ENCODE measurements at regions not wholly inside any gene's neighbourhood (a gene's known extent, or its start where the extent isn't known, plus 50 kb on each side); places are given as distances from the start of the nearest gene placed in this dataset.

- Histone ChIP-seq H3K9me3 (ENCODE audit: low read length) (no peaks in the 10 kb centered on the region), H2AFZ (ENCODE audit: low read depth, low read length) (no peak overlapping the region), H3K4me3 (ENCODE audit: low read length) (no peak overlapping the region), H3K79me2 (replicated peaks; ENCODE audit: insufficient read depth, low read length) (no peaks in the 10 kb centered on the region), H3K9ac (ENCODE audit: low read length) (no peak overlapping the region), H3K36me3 (ENCODE audit: insufficient read depth, low read length) (no peaks in the 10 kb centered on the region), H4K20me1 (ENCODE audit: insufficient read depth) (no peaks in the 10 kb centered on the region), H3F3A (ENCODE audit: insufficient read depth, low read length, poor library complexity, severe bottlenecking) (no peaks in the 10 kb centered on the region), H3K27me3 (ENCODE audit: insufficient read depth, low read depth, low read length) (no peaks in the 10 kb centered on the region), H3K27ac (ENCODE audit: low read length) (no peak overlapping the region), H3K9me2 (ENCODE audit: insufficient read depth, low read length) (no peaks in the 10 kb centered on the region), H3K4me2 (ENCODE audit: low read length) (no peak overlapping the region)
- TF ChIP-seq REST (IDR thresholded peaks at IDR 0.05; ENCODE audit: borderline replicate concordance) = no peak
- TF ChIP-seq MXI1 (conservative IDR thresholded peaks at IDR 0.05; ENCODE audit: poor library complexity, severe bottlenecking) = no peak
- no peak for TF ChIP-seq TAF1 (IDR thresholded peaks at IDR 0.05; ENCODE audit: low read depth)
- TF ChIP-seq POLR2AphosphoS5 (IDR thresholded peaks at IDR 0.05) = no peak
- TF ChIP-seq RAD21 (conservative IDR thresholded peaks at IDR 0.05) = no peak
- no peak for TF ChIP-seq EP300 (conservative IDR thresholded peaks at IDR 0.05; ENCODE audit: poor library complexity, severe bottlenecking)
- TF ChIP-seq, protein P1, sequence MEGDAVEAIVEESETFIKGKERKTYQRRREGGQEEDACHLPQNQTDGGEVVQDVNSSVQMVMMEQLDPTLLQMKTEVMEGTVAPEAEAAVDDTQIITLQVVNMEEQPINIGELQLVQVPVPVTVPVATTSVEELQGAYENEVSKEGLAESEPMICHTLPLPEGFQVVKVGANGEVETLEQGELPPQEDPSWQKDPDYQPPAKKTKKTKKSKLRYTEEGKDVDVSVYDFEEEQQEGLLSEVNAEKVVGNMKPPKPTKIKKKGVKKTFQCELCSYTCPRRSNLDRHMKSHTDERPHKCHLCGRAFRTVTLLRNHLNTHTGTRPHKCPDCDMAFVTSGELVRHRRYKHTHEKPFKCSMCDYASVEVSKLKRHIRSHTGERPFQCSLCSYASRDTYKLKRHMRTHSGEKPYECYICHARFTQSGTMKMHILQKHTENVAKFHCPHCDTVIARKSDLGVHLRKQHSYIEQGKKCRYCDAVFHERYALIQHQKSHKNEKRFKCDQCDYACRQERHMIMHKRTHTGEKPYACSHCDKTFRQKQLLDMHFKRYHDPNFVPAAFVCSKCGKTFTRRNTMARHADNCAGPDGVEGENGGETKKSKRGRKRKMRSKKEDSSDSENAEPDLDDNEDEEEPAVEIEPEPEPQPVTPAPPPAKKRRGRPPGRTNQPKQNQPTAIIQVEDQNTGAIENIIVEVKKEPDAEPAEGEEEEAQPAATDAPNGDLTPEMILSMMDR (IDR thresholded peaks at IDR 0.05; ENCODE audit: poor library complexity, severe bottlenecking) = no peak
- no peak for TF ChIP-seq EZH2 (IDR thresholded peaks at IDR 0.05; ENCODE audit: borderline replicate concordance, insufficient read depth, low read length, poor library complexity, severe bottlenecking)
- TF ChIP-seq SMC3 (conservative IDR thresholded peaks at IDR 0.05; ENCODE audit: poor library complexity) = no peak
Observed at GRCh38 chr9:106019039-106019680, 324.8 kb downstream of the TMEM38B start.

DNA sequence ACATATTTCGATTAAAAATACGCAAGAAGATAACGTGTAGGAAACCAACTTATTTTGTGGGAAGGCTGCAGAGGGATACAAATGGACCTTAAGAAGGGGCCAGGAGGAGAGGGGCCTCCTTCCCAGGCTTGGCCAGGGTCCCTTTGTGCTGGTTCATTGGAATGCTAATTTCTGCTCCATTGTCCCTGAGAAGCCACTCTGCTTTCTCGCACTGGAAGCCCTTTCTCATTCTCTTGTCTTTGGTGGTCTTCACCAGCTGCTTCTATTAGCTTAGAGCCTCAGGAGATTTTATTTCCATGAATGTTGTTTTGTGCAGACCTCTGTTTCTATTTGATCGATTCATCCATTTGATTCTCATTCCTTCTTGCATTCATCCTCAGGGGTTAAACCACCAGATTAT lies 325.4 kb downstream of the TMEM38B start:
- Histone ChIP-seq H3K27ac (ENCODE audit: low read length) (no peak overlapping the region), H3F3A (ENCODE audit: insufficient read depth, low read length, poor library complexity, severe bottlenecking) (no peaks in the 10 kb centered on the region), H3K36me3 (ENCODE audit: insufficient read depth, low read length) (no peaks in the 10 kb centered on the region), H3K27me3 (ENCODE audit: insufficient read depth, low read depth, low read length) (no peaks in the 10 kb centered on the region), H4K20me1 (ENCODE audit: insufficient read depth) (no peaks in the 10 kb centered on the region), H2AFZ (ENCODE audit: low read depth, low read length) (no peak overlapping the region), H3K9me2 (ENCODE audit: insufficient read depth, low read length) (no peaks in the 10 kb centered on the region), H3K4me3 (ENCODE audit: low read length) (no peak overlapping the region), H3K79me2 (replicated peaks; ENCODE audit: insufficient read depth, low read length) (no peaks in the 10 kb centered on the region), H3K4me2 (ENCODE audit: low read length) (no peak overlapping the region), H3K9me3 (ENCODE audit: low read length) (no peaks in the 10 kb centered on the region), H3K9ac (ENCODE audit: low read length) (no peak overlapping the region)
- TF ChIP-seq EP300 (conservative IDR thresholded peaks at IDR 0.05; ENCODE audit: poor library complexity, severe bottlenecking) = no peak
- TF ChIP-seq, protein P1 (IDR thresholded peaks at IDR 0.05; ENCODE audit: poor library complexity, severe bottlenecking) = no peak
- TF ChIP-seq POLR2AphosphoS5 (IDR thresholded peaks at IDR 0.05) = no peak
- no peak for TF ChIP-seq TAF1 (IDR thresholded peaks at IDR 0.05; ENCODE audit: low read depth)
- no peak for TF ChIP-seq SMC3 (conservative IDR thresholded peaks at IDR 0.05; ENCODE audit: poor library complexity)
- TF ChIP-seq RAD21 (conservative IDR thresholded peaks at IDR 0.05) = no peak
- TF ChIP-seq EZH2 (IDR thresholded peaks at IDR 0.05; ENCODE audit: borderline replicate concordance, insufficient read depth, low read length, poor library complexity, severe bottlenecking) = no peak
- no peak for TF ChIP-seq REST (IDR thresholded peaks at IDR 0.05; ENCODE audit: borderline replicate concordance)
- no peak for TF ChIP-seq MXI1 (conservative IDR thresholded peaks at IDR 0.05; ENCODE audit: poor library complexity, severe bottlenecking)

Data from neural cell (in vitro differentiated cells).